HepG2 (cell line): ENCODE measurements at regions not wholly inside any gene's neighbourhood (a gene's known extent, or its start where the extent isn't known, plus 50 kb on each side); places are given as distances from the start of the nearest gene placed in this dataset.

Experiments used
- ATF5 ChIP-seq: sonication (generic); formaldehyde crosslinking; IDR thresholded peaks from 2 replicates; pipeline ENCODE4 v1.4.0; 2020; ENCODE audit warnings: mild to moderate bottlenecking, low read depth, missing genetic modification reagents
- FLYWCH1 ChIP-seq: sonication (generic); formaldehyde crosslinking; IDR thresholded peaks from 2 replicates; pipeline ENCODE4 v1.8.1; 2023; ENCODE audit warnings: mild to moderate bottlenecking, missing genetic modification reagents
- FOXM1 ChIP-seq: sonication (generic); formaldehyde crosslinking; IDR thresholded peaks from 2 replicates; pipeline ENCODE4 v1.5.0; 2020; ENCODE audit warnings: missing genetic modification reagents
- NR1H2 ChIP-seq: sonication (generic); formaldehyde crosslinking; IDR thresholded peaks from 2 replicates; pipeline ENCODE4 v1.8.1; 2022; ENCODE audit warnings: low read depth, missing genetic modification reagents, borderline replicate concordance
- RAD21 ChIP-seq: fragments of 450-650 bp; formaldehyde crosslinking; IDR thresholded peaks from 2 replicates; pipeline ENCODE4 v1.5.0; 2020; ENCODE audit warnings: mild to moderate bottlenecking
- SP1 ChIP-seq, 2 experiments: fragments of 450-650 bp in 1 of 2; sonication (generic) in 1 of 2; formaldehyde crosslinking in 1 of 2; IDR thresholded peaks; 2 replicates each; pipeline versions ENCODE4 v1.4.0 to v1.6.1; 2016 to 2020; ENCODE audit warnings: missing genetic modification reagents in 1 of 2
- ZBTB7A ChIP-seq: sonication (generic); formaldehyde crosslinking; IDR thresholded peaks from 2 replicates; pipeline ENCODE4 v1.8.0; 2022; ENCODE audit warnings: mild to moderate bottlenecking, missing genetic modification reagents
- ZFP62 ChIP-seq: sonication (generic); formaldehyde crosslinking; IDR thresholded peaks from 2 replicates; pipeline ENCODE4 v1.4.0; 2020; ENCODE audit warnings: missing genetic modification reagents
- ZNF446 ChIP-seq: sonication (generic); formaldehyde crosslinking; IDR thresholded peaks from 2 replicates; pipeline ENCODE4 v1.5.0; 2020; ENCODE audit warnings: mild to moderate bottlenecking, missing genetic modification reagents
- ZNF501 ChIP-seq: sonication (generic); formaldehyde crosslinking; IDR thresholded peaks from 2 replicates; pipeline ENCODE4 v1.5.1; 2020; ENCODE audit warnings: mild to moderate bottlenecking, moderate library complexity, missing genetic modification reagents
- ZNF543 ChIP-seq: sonication (generic); formaldehyde crosslinking; IDR thresholded peaks from 2 replicates; pipeline ENCODE4 v1.4.0; 2020; ENCODE audit warnings: mild to moderate bottlenecking, missing genetic modification reagents

- TF ChIP-seq ATF5 (CRISPR knock-in tag): no peak
- TF ChIP-seq SP1 (IDR thresholded peaks at IDR 0.05): no peak
- no peak for TF ChIP-seq SP1 (CRISPR knock-in tag; IDR thresholded peaks at IDR 0.05)
- TF ChIP-seq ZBTB7A (CRISPR knock-in tag): no peak
- TF ChIP-seq FOXM1 (CRISPR knock-in tag): no peak
- no peak for TF ChIP-seq RAD21 (CRISPR knock-in tag)
- no peak for TF ChIP-seq ZFP62 (CRISPR knock-in tag)
- no peak for TF ChIP-seq ZNF501 (CRISPR knock-in tag)
- no peak for TF ChIP-seq FLYWCH1
- no peak for TF ChIP-seq ZNF446 (CRISPR knock-in tag)
- no peak for TF ChIP-seq ZNF543 (CRISPR knock-in tag)
- no peak for TF ChIP-seq NR1H2
These were observed 251.9 kb downstream of the PAPSS1 start for GRCh38 chr4:107468156-107468555.
